ENCODE measurements at regions not wholly inside any gene's neighbourhood (a gene's known extent, or its start where the extent isn't known, plus 50 kb on each side); places are given as distances from the start of the nearest gene placed in this dataset.
"Not testable (repeated sequence)": the region's sequence is repeated elsewhere in the genome, so short reads cannot be mapped to it uniquely, and the experiment has no call there.

- WGBS, 2 donors, result 88 to 89% methylated on average over 3 of the region's 3 CpGs
- H3K36me3 ChIP-seq, result no peaks in the 10 kb centered on the region
- H3K9me3 ChIP-seq, result peaks cover 0 to 3% (median 0%) of the 10 kb centered on the region in 11 donors
- H3K27me3 ChIP-seq, result no peaks in the 10 kb centered on the region
- no peak for TF ChIP-seq CTCF (IDR thresholded peaks at IDR 0.05)
- DNase-seq, result no peak
- no peak overlapping the region for H3K4me3 ChIP-seq
- intact Hi-C loops (cut with DNase I), result no loop called here
- no peak for ATAC-seq
- H3K4me1 ChIP-seq, result no peaks in the 10 kb centered on the region
- no peak overlapping the region for H3K27ac ChIP-seq
Measured at GRCh38 chr6:9744119-9744518, 670.8 kb downstream of the TFAP2A start.

GRCh38 chr6:9732056-9732455 lies 682.8 kb downstream of the TFAP2A start:
- H3K36me3 ChIP-seq, result no peaks in the 10 kb centered on the region
- no peak for DNase-seq
- 74 to 80% methylated on average over 1 of the region's 1 CpG for WGBS, 2 donors
- no peak overlapping the region for H3K27ac ChIP-seq
- H3K4me1 ChIP-seq, result no peaks in the 10 kb centered on the region
- intact Hi-C loops (cut with DNase I), result no loop called here
- peaks cover 0 to 18% (median 0%) of the 10 kb centered on the region in 11 donors for H3K9me3 ChIP-seq
- TF ChIP-seq CTCF (IDR thresholded peaks at IDR 0.05), result no peak
- H3K27me3 ChIP-seq, result no peaks in the 10 kb centered on the region
- no peak for ATAC-seq
- H3K4me3 ChIP-seq, result no peak overlapping the region

- DNase-seq; H3K4me3 ChIP-seq; H3K27me3 ChIP-seq; ATAC-seq; intact Hi-C loops (cut with DNase I); H3K36me3 ChIP-seq; H3K27ac ChIP-seq; H3K4me1 ChIP-seq: not testable (repeated sequence)
- H3K9me3 ChIP-seq, result peaks cover 0 to 15% (median 0%) of the 10 kb centered on the region in 11 donors
- WGBS, 2 donors, result 77 to 89% methylated on average over 3 of the region's 3 CpGs
Measured at GRCh38 chr6:9725776-9726175, 689.1 kb downstream of the TFAP2A start.

GRCh38 chr6:9717568-9717967 lies 697.3 kb downstream of the TFAP2A start:
- Histone ChIP-seq H3K4me1 (no peaks in the 10 kb centered on the region), H3K27me3 (no peaks in the 10 kb centered on the region), H3K36me3 (no peaks in the 10 kb centered on the region), H3K4me3 (no peak overlapping the region), H3K27ac (no peak overlapping the region), H3K9me3 (peaks cover 0 to 4% (median 0%) of the 10 kb centered on the region in 11 donors)
- intact Hi-C loops (cut with DNase I), result no loop called here
- ATAC-seq, result no peak
- TF ChIP-seq CTCF (IDR thresholded peaks at IDR 0.05), result no peak
- no peak for DNase-seq
- 59 to 62% methylated on average over 3 of the region's 3 CpGs for WGBS, 2 donors

GRCh38 chr6:9711365-9711764 lies 703.5 kb downstream of the TFAP2A start:
- Histone ChIP-seq H3K27ac (no peak overlapping the region), H3K4me3 (no peak overlapping the region), H3K27me3 (no peaks in the 10 kb centered on the region), H3K36me3 (no peaks in the 10 kb centered on the region), H3K4me1 (no peaks in the 10 kb centered on the region), H3K9me3 (peaks cover 0 to 4% (median 0%) of the 10 kb centered on the region in 11 donors)
- intact Hi-C loops (cut with DNase I), result no loop called here
- no peak for ATAC-seq
- 84 to 91% methylated on average over 1 of the region's 1 CpG for WGBS, 2 donors
- no peak for DNase-seq
- TF ChIP-seq CTCF (IDR thresholded peaks at IDR 0.05), result no peak
